ENCODE measurements at regions not wholly inside any gene's neighbourhood (a gene's known extent, or its start where the extent isn't known, plus 50 kb on each side); places are given as distances from the start of the nearest gene placed in this dataset.

DNA sequence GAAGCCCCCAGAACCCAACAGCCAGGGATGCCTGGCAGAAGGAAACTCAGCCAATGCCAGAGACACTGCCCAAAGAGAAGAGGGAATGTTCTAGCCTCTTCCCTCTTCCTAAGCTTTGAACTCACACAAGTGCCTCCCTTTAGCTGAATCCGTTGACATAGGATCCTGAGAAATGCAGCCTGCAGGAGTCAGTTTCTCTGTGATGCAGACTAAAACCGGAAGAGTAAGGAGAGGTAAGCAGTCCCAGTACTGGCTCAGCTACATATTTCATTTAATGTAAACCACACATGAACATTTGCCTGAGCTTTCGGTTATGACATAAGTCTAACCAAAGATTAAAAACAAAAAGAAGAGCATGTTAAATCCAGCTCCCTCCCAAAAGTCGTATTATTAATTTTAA lies 768.7 kb downstream of the TBL1XR1 start:
- H3K4me3 Mint-ChIP-seq: no peak overlapping the region
- DNase-seq (ENCODE audit: low spot score): no peak
- H3K27me3 Mint-ChIP-seq (ENCODE audit: insufficient read depth): no peaks in the 10 kb centered on the region
- H3K4me1 Mint-ChIP-seq (ENCODE audit: low read depth): no peaks in the 10 kb centered on the region
- no peaks in the 10 kb centered on the region for H3K9me3 Mint-ChIP-seq
- no peak overlapping the region for H3K27ac Mint-ChIP-seq
- no peaks in the 10 kb centered on the region for H3K36me3 Mint-ChIP-seq (ENCODE audit: low read depth)
- intact Hi-C loops (cut with micrococcal nuclease): no loop called here

DNA sequence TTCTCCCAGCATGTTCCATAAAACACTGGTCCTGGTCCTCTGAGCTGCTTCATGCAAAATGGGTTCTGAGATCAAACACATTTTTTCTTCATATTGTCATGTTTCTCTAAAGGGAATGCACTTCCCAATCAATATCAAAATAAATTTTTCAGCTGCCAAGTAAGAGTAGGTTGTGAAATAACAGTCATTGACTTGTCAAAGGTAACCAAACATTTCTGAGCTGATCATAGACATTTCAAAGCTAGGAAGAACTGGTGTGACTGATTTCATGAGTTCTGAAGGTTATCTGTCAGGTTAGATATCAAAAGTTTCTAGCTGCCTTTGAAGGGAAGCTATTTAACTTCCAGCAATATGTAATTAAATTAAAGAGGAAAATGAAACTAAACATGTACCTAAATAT lies 770.9 kb downstream of the TBL1XR1 start:
- H3K4me1 Mint-ChIP-seq (ENCODE audit: low read depth): no peaks in the 10 kb centered on the region

DNA sequence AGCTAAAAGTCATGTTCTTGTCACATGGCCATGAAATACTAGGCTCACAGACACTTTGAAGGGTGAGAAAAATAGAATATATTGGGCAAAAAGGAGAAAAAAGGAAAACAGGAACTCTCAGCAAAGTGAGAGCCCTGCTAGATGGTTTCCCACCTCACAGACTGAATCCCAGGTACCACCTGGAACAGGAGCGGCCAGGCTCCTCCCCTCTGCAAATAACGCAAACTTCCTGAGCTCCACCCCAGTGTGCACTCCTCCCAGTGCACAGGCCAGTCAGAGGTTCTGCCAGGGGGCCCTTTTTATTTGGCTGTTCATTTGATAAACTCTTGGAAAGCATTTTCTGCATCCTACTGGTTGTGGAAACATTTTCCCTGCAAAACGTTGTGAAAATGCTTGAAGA lies 780.4 kb downstream of the TBL1XR1 start:
- Mint-ChIP-seq H3K4me3 (no peak overlapping the region), H3K27me3 (ENCODE audit: insufficient read depth) (no peaks in the 10 kb centered on the region), H3K36me3 (ENCODE audit: low read depth) (no peaks in the 10 kb centered on the region), H3K9me3 (peaks cover 7% of the 10 kb centered on the region), H3K27ac (no peak overlapping the region), H3K4me1 (ENCODE audit: low read depth) (no peaks in the 10 kb centered on the region)
- intact Hi-C loops (cut with micrococcal nuclease): no loop called here
- no peak for DNase-seq (ENCODE audit: low spot score)

More for the DNA sequence above, 770.9 kb downstream of the TBL1XR1 start:
- no peak for DNase-seq (ENCODE audit: low spot score)
- intact Hi-C loops (cut with micrococcal nuclease): no loop called here
- Mint-ChIP-seq H3K36me3 (ENCODE audit: low read depth) (no peaks in the 10 kb centered on the region), H3K27ac (no peak overlapping the region), H3K4me3 (no peak overlapping the region), H3K9me3 (no peaks in the 10 kb centered on the region), H3K27me3 (ENCODE audit: insufficient read depth) (no peaks in the 10 kb centered on the region)

DNA sequence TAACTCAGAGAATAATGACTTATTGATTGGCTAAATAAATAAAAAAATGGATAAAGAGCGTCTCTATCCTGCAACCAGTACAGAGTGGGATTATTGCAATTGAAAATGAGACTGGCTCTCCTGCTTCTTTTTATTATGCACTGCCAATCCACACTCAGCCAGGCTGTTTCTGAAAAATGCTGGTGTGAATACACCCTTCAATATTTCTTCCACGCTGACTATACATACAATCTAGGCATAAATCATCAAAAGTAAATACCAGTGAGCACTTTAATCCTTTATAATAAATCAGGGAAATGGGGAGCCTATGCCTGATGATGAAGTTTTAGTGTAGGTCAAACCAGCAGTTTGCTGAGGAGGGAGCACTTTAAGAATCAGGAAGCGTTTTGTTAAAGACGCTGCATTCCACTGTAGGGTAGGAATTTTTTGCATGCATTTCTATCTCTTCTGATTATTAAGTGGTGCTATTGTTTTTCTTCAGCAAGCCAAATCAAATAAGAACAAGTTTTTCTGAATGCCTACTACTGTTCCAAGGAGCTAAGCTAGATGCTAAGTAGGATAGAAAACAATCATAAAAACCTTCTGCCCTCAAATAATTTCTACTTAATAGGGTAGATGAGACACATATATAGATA lies 781.5 kb downstream of the TBL1XR1 start:
- intact Hi-C loops (cut with micrococcal nuclease): no loop called here
- Mint-ChIP-seq H3K9me3 (peaks cover 7% of the 10 kb centered on the region), H3K36me3 (ENCODE audit: low read depth) (no peaks in the 10 kb centered on the region), H3K27ac (no peak overlapping the region), H3K27me3 (ENCODE audit: insufficient read depth) (no peaks in the 10 kb centered on the region), H3K4me3 (no peak overlapping the region), H3K4me1 (ENCODE audit: low read depth) (no peaks in the 10 kb centered on the region)
- DNase-seq (ENCODE audit: low spot score): no peak

DNA sequence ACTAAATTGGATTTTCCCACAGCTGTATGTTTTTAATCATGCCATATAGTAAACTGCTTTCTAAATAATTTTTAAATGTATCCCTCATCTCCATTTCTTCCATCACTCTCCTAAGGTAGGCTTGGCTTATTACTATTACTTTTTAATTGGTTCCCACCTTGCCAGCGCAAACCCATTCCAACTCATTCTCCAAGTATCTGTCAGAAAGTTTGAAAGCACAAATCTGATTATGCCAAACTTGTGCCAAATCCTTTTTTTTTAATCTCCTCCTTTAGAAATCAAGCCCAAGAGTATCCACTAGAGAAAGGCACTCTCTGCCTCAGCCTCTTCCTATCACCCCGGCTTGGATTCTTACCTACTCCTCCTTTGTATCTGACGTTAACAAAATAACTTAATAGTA lies 784.5 kb downstream of the TBL1XR1 start:
- no peak for DNase-seq (ENCODE audit: low spot score)
- Mint-ChIP-seq H3K36me3 (ENCODE audit: low read depth) (no peaks in the 10 kb centered on the region), H3K27me3 (ENCODE audit: insufficient read depth) (no peaks in the 10 kb centered on the region), H3K9me3 (peaks cover 7% of the 10 kb centered on the region), H3K4me3 (no peak overlapping the region), H3K27ac (no peak overlapping the region), H3K4me1 (ENCODE audit: low read depth) (no peaks in the 10 kb centered on the region)
- intact Hi-C loops (cut with micrococcal nuclease): no loop called here

DNA sequence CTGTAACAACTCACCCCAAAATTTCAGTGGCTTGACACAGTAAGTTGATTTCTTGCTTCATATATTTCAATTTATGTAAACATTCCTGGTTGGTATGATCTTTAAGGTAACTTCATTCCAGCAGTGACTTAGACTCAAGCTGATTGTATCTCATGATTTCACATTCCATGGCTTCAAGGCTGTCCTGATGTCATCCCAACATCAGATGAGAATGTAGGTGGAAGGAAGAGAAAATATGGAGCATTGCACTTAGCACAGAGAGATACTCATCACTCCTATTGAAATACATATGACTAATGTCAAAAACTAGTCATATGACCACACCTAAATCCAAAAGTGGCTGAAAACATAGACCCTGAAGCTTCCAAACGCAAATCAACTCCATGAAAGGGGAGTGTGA lies 793.8 kb downstream of the TBL1XR1 start:
- H3K27ac Mint-ChIP-seq: no peak overlapping the region
- H3K9me3 Mint-ChIP-seq: no peaks in the 10 kb centered on the region
- no peaks in the 10 kb centered on the region for H3K36me3 Mint-ChIP-seq (ENCODE audit: low read depth)
- no peak for DNase-seq (ENCODE audit: low spot score)
- no peaks in the 10 kb centered on the region for H3K27me3 Mint-ChIP-seq (ENCODE audit: insufficient read depth)
- intact Hi-C loops (cut with micrococcal nuclease): no loop called here
- no peak overlapping the region for H3K4me3 Mint-ChIP-seq
- no peaks in the 10 kb centered on the region for H3K4me1 Mint-ChIP-seq (ENCODE audit: low read depth)

DNA sequence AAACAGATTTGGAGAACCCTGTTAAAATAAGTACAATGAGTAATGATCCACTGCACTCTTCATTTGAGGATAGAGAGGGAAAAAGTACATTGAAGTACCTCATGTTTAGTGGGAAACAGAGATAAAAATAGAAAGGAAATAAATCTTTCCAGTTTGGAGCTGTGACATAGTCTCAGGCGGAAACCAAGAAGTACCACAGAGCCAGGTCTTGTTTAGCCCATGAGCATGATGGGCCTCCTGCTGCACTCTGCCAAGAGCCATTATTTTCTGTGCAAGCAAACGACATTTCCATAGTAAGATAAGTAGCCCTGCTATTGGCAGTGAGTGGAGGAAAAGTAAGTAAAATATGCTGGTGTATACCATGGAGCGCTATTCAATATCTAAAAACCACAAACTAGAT lies 796.1 kb downstream of the TBL1XR1 start:
- Mint-ChIP-seq H3K4me3 (no peak overlapping the region), H3K36me3 (ENCODE audit: low read depth) (no peaks in the 10 kb centered on the region), H3K9me3 (peaks cover 6% of the 10 kb centered on the region), H3K4me1 (ENCODE audit: low read depth) (no peaks in the 10 kb centered on the region), H3K27me3 (ENCODE audit: insufficient read depth) (no peaks in the 10 kb centered on the region), H3K27ac (no peak overlapping the region)
- no peak for DNase-seq (ENCODE audit: low spot score)
- intact Hi-C loops (cut with micrococcal nuclease): no loop called here

DNA sequence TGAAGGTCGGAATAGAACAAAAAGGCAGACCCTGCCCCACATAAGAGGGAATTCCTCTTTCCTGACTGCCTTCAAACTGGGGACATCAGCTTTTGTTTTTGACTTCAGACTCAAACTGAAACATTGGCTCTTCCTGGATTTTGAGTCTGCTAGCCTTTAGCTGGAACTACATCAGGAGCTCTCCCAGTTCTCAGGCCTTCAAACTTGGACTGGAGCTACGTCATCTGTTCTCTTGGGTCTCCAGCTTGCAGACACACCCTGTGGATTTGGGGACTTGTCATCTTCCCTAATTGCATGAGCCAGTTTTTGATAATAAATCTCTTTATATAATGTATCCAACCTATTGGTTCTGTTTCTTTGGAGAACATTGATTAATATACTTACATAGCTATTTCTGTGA lies 798.1 kb downstream of the TBL1XR1 start:
- Mint-ChIP-seq H3K27me3 (ENCODE audit: insufficient read depth) (no peaks in the 10 kb centered on the region), H3K9me3 (peaks cover 6% of the 10 kb centered on the region), H3K27ac (no peak overlapping the region), H3K4me1 (ENCODE audit: low read depth) (no peaks in the 10 kb centered on the region), H3K36me3 (ENCODE audit: low read depth) (no peaks in the 10 kb centered on the region), H3K4me3 (no peak overlapping the region)
- no peak for DNase-seq (ENCODE audit: low spot score)
- intact Hi-C loops (cut with micrococcal nuclease): no loop called here

DNA sequence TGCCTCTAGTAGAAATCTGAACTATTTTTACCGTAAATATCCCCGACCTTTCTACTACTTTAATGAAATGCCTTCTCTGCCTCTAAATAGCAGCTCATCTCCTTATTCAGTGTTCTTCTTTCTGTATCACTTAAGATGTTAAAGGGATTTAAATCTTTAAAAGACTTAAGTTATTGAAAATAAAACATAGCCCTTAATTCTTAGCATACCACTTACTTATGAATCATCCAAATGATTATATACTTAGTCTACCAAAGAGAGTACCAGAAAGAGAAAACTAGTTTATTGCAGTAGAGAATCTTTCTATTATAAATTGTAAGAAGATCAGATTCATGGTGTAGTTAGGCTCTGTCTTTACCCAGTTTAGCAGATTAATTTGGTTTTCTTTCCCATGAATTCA lies 802.0 kb downstream of the TBL1XR1 start:
- H3K4me1 Mint-ChIP-seq (ENCODE audit: low read depth): no peaks in the 10 kb centered on the region
- H3K27me3 Mint-ChIP-seq (ENCODE audit: insufficient read depth): no peaks in the 10 kb centered on the region
- H3K36me3 Mint-ChIP-seq (ENCODE audit: low read depth): no peaks in the 10 kb centered on the region
- peaks cover 6% of the 10 kb centered on the region for H3K9me3 Mint-ChIP-seq
- no peak overlapping the region for H3K4me3 Mint-ChIP-seq
- intact Hi-C loops (cut with micrococcal nuclease): no loop called here
- no peak overlapping the region for H3K27ac Mint-ChIP-seq
- no peak for DNase-seq (ENCODE audit: low spot score)

DNA sequence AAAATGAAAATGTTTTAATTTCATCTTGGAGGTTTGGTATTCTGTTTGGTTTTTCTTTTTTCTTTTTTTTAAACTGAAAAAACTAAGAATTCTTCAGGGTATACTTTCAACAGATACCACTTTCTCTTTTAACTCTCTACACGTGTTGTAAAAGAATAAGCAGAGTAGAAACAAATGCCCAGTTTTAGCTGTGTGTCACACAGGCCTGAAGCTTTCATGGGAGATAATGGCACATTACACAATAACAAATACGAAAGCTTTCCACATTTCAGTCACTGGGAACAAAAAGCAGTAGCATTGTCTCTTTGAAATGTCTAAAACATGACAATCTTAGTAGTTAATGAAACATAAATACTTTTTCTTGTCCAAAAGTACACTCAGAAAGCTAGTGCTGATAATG lies 818.5 kb downstream of the TBL1XR1 start:
- Mint-ChIP-seq H3K27me3 (ENCODE audit: insufficient read depth) (no peaks in the 10 kb centered on the region), H3K36me3 (ENCODE audit: low read depth) (no peaks in the 10 kb centered on the region), H3K4me3 (no peak overlapping the region), H3K9me3 (no peaks in the 10 kb centered on the region), H3K27ac (no peak overlapping the region), H3K4me1 (ENCODE audit: low read depth) (no peaks in the 10 kb centered on the region)
- intact Hi-C loops (cut with micrococcal nuclease): no loop called here
- no peak for DNase-seq (ENCODE audit: low spot score)

DNA sequence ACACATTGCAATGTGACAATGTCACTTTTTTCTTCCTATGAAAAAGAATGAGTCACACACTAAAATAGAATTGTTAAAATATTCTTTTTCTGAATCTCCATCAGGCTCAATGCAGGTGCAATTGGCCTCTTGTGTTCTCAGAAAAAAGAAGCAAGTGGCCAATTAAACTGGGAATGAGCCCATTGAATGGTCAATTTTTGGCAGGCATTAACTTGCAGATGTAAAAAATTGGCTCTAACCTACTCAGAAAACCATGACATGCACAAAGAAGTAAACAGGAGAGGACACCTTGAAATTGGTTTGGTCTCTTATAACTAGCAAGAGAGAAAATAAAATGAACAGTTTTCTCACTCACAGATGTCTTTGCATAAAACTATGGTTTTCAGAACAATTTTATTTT lies 820.8 kb downstream of the TBL1XR1 start:
- H3K27ac Mint-ChIP-seq: no peak overlapping the region
- DNase-seq (ENCODE audit: low spot score): no peak
- intact Hi-C loops (cut with micrococcal nuclease): no loop called here
- H3K9me3 Mint-ChIP-seq: no peaks in the 10 kb centered on the region
- no peaks in the 10 kb centered on the region for H3K36me3 Mint-ChIP-seq (ENCODE audit: low read depth)
- H3K4me1 Mint-ChIP-seq (ENCODE audit: low read depth): no peaks in the 10 kb centered on the region
- H3K4me3 Mint-ChIP-seq: no peak overlapping the region
- no peaks in the 10 kb centered on the region for H3K27me3 Mint-ChIP-seq (ENCODE audit: insufficient read depth)

DNA sequence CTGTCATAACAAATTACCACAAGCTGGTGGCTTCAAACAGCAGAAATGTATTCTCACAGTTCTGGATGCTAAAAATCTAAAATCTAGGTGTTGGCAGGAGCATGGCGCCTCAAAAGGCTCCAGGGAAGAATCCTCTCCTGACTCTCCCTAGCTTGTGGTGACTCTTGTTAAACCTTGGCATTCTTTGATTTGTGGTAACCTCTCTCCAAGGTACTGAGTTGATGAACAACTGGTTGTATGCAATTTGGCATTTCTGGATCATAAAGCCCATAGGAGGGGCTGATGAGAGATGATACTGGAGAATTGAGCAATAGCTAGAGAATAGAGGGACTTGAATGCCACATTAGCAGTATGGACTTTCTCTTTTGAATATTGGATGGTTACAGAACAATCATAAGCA lies 821.8 kb downstream of the TBL1XR1 start:
- Mint-ChIP-seq H3K27ac (no peak overlapping the region), H3K9me3 (no peaks in the 10 kb centered on the region)
- intact Hi-C loops (cut with micrococcal nuclease): no loop called here

DNA sequence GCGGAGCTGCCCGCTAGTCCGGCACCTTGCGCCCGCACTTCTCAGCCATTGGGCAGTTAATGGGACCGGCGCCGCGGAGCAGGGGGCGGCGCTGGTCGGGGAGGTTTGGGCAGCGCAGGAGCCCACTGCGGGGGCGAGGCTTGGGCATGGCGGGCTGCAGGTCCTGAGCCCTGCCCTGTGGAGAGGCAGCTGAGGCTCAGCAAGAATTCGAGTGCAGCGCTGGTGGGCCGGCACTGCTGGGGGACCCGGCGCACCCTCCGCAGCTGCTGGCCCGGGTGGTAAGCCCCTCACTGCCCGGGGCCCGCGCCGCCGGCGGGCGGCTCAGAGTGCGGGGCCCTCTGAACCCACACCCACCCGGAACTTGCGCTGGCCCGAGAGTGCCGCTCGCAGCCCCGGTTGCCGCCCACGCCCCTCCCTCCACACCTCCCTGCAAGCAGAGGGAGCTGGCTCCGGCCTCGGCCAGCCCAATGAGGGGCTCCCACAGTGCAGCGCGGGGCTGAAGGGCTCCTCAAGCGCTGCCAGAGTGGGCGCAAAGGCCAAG lies 835.0 kb downstream of the TBL1XR1 start:
- no peak overlapping the region for H3K27ac Mint-ChIP-seq
- no peaks in the 10 kb centered on the region for H3K36me3 Mint-ChIP-seq (ENCODE audit: low read depth)
- H3K4me3 Mint-ChIP-seq: no peak overlapping the region
- no peak for DNase-seq (ENCODE audit: low spot score)
- no peaks in the 10 kb centered on the region for H3K4me1 Mint-ChIP-seq (ENCODE audit: low read depth)
- intact Hi-C loops (cut with micrococcal nuclease): no loop called here
- H3K27me3 Mint-ChIP-seq (ENCODE audit: insufficient read depth): no peaks in the 10 kb centered on the region
- H3K9me3 Mint-ChIP-seq: peaks cover 8% of the 10 kb centered on the region

More for the DNA sequence above, 821.8 kb downstream of the TBL1XR1 start:
- Mint-ChIP-seq H3K4me3 (no peak overlapping the region), H3K4me1 (ENCODE audit: low read depth) (no peaks in the 10 kb centered on the region), H3K36me3 (ENCODE audit: low read depth) (no peaks in the 10 kb centered on the region), H3K27me3 (ENCODE audit: insufficient read depth) (no peaks in the 10 kb centered on the region)
- no peak for DNase-seq (ENCODE audit: low spot score)

DNA sequence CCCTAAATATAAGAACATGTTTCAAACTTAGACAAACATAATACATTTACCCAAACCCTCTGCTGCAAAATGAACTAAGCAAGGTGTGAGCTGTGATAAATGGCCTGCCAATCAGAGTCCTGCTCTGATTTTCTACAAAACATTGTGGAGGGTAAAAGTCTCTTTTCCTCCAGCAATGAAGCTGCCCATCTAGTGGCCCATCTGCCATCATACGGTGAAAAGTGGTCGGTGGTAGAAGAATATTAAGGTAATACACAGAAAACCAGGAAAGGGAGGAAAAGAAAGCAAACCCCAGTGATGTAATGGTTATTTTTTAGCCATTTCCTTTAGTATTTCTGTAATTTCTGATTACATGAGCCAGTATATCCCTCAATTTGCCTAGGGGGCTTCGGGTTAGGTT lies 838.1 kb downstream of the TBL1XR1 start:
- Mint-ChIP-seq H3K9me3 (peaks cover 8% of the 10 kb centered on the region), H3K4me3 (no peak overlapping the region), H3K27ac (no peak overlapping the region), H3K4me1 (ENCODE audit: low read depth) (no peaks in the 10 kb centered on the region), H3K27me3 (ENCODE audit: insufficient read depth) (no peaks in the 10 kb centered on the region), H3K36me3 (ENCODE audit: low read depth) (no peaks in the 10 kb centered on the region)
- no peak for DNase-seq (ENCODE audit: low spot score)
- intact Hi-C loops (cut with micrococcal nuclease): no loop called here

All from activated T-helper 1 cell treated with anti-CD3 and anti-CD28 coated beads, Interleukin-12 subunit alpha, Interleukin-12 subunit beta, Interleukin-2, Interleukin-4 antibody, amounts not matched to agents 30 ng/mL and 10 ng/mL and 1 ng/mL, durations not matched to agents 14 hours and 24 hours and 36 hours (primary cell).